ENCODE measurements at regions not wholly inside any gene's neighbourhood (a gene's known extent, or its start where the extent isn't known, plus 50 kb on each side); places are given as distances from the start of the nearest gene placed in this dataset.

DNA sequence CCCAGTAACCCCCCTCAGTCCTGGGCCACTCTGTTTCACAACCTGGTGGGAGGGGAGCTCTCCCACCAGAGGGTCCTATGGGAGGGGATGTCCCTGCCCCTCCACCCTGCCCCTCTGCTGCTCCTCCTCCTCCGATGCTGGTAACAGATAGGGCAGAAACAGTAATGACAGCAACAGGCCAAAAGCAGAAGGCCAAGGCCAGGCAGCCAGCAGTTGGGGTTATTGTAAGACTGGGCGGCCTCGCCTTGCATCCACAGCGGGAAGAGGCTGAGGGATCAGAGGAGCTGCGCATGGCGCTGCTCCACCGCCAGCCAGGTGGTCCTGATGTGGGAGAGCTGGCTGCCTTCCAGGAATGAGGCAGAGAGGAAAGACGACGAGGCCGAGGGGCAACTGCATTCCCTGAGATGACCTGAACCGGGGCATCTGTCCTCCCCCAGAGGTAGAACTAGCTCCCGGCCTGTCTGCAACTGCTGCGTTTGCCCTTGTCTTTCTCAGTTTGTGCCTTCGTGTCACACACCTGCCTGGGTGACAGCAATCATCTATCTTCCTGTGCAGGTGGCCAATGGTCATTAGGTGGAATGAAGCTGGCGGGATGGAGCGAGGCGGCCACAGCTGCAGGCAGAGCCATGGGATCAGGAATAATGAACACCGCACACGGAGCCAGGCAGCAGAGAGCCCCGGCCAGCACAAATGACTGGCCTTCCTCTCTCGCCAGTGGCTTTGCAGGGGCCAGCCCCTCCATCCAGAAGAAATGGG lies 54.0 kb upstream of the CACUL1 start:
- TF ChIP-seq, protein P1, sequence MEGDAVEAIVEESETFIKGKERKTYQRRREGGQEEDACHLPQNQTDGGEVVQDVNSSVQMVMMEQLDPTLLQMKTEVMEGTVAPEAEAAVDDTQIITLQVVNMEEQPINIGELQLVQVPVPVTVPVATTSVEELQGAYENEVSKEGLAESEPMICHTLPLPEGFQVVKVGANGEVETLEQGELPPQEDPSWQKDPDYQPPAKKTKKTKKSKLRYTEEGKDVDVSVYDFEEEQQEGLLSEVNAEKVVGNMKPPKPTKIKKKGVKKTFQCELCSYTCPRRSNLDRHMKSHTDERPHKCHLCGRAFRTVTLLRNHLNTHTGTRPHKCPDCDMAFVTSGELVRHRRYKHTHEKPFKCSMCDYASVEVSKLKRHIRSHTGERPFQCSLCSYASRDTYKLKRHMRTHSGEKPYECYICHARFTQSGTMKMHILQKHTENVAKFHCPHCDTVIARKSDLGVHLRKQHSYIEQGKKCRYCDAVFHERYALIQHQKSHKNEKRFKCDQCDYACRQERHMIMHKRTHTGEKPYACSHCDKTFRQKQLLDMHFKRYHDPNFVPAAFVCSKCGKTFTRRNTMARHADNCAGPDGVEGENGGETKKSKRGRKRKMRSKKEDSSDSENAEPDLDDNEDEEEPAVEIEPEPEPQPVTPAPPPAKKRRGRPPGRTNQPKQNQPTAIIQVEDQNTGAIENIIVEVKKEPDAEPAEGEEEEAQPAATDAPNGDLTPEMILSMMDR (IDR thresholded peaks at IDR 0.05): no peak
- TF ChIP-seq POLR2A (IDR thresholded peaks at IDR 0.05): no peak
- TF ChIP-seq EP300 (IDR thresholded peaks at IDR 0.05): no peak

Data from stomach (tissue), 4 donors.